ENCODE measurements at regions not wholly inside any gene's neighbourhood (a gene's known extent, or its start where the extent isn't known, plus 50 kb on each side); places are given as distances from the start of the nearest gene placed in this dataset.

DNA sequence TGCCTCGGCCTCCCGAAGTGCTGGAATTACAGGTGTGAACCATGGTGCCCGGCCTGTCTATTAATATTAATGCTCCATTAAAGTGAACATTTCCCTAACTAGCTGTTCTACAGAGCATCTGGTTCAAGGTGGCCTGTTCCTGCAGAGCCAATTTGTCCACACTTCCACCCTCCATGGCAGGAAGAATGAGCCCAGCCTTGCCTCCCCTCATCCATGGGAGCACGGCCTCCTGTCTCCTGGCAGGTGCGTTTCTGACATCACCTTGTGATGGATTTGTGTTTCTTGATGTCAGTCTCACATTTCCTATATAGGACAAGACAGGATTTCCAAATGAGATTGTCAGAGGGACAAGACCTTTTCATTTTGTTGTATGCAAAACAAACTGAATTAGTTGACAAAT lies 105.7 kb upstream of the FRMD1 start:
- no peak for ATAC-seq
- TF ChIP-seq, protein P1, sequence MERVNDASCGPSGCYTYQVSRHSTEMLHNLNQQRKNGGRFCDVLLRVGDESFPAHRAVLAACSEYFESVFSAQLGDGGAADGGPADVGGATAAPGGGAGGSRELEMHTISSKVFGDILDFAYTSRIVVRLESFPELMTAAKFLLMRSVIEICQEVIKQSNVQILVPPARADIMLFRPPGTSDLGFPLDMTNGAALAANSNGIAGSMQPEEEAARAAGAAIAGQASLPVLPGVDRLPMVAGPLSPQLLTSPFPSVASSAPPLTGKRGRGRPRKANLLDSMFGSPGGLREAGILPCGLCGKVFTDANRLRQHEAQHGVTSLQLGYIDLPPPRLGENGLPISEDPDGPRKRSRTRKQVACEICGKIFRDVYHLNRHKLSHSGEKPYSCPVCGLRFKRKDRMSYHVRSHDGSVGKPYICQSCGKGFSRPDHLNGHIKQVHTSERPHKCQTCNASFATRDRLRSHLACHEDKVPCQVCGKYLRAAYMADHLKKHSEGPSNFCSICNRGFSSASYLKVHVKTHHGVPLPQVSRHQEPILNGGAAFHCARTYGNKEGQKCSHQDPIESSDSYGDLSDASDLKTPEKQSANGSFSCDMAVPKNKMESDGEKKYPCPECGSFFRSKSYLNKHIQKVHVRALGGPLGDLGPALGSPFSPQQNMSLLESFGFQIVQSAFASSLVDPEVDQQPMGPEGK (CRISPR knock-in tag; IDR thresholded peaks at IDR 0.05; ENCODE audit: borderline replicate concordance): no peak
- TF ChIP-seq GLIS3 (CRISPR knock-in tag; IDR thresholded peaks at IDR 0.05): no peak
- no peak for TF ChIP-seq PPARA (CRISPR knock-in tag; IDR thresholded peaks at IDR 0.05; ENCODE audit: borderline replicate concordance)
- no peak for TF ChIP-seq SNAI2 (CRISPR knock-in tag; IDR thresholded peaks at IDR 0.05)
- no peak for TF ChIP-seq ZC3H10 (CRISPR knock-in tag; IDR thresholded peaks at IDR 0.05)

- TF ChIP-seq CSDC2 (CRISPR knock-in tag; IDR thresholded peaks at IDR 0.05): no peak
- TF ChIP-seq ARNTL (CRISPR knock-in tag; IDR thresholded peaks at IDR 0.05; ENCODE audit: borderline replicate concordance, low read depth): no peak
- TF ChIP-seq TOX (CRISPR knock-in tag; IDR thresholded peaks at IDR 0.05; ENCODE audit: borderline replicate concordance): no peak
- no peak for ATAC-seq
These were observed 104.6 kb upstream of the FRMD1 start for GRCh38 chr6:168183613-168183970.

- TF ChIP-seq ZC3H10 (CRISPR knock-in tag; IDR thresholded peaks at IDR 0.05) (no peak), ISL1 (CRISPR knock-in tag; IDR thresholded peaks at IDR 0.05) (no peak), BACH2 (CRISPR knock-in tag; IDR thresholded peaks at IDR 0.05; ENCODE audit: borderline replicate concordance) (no peak), ESRRG (CRISPR knock-in tag; IDR thresholded peaks at IDR 0.05) (no peak), TCF4 (CRISPR knock-in tag; IDR thresholded peaks at IDR 0.05; ENCODE audit: borderline replicate concordance) (no peak), GLIS3 (CRISPR knock-in tag; IDR thresholded peaks at IDR 0.05) (no peak), ZNF70 (CRISPR knock-in tag; IDR thresholded peaks at IDR 0.05) (no peak), ZNF8 (CRISPR knock-in tag; IDR thresholded peaks at IDR 0.05) (no peak), OSR1 (CRISPR knock-in tag; IDR thresholded peaks at IDR 0.05) (no peak)
- TF ChIP-seq, protein P1 (CRISPR knock-in tag; IDR thresholded peaks at IDR 0.05; ENCODE audit: borderline replicate concordance): no peak
- TF ChIP-seq, protein P2, sequence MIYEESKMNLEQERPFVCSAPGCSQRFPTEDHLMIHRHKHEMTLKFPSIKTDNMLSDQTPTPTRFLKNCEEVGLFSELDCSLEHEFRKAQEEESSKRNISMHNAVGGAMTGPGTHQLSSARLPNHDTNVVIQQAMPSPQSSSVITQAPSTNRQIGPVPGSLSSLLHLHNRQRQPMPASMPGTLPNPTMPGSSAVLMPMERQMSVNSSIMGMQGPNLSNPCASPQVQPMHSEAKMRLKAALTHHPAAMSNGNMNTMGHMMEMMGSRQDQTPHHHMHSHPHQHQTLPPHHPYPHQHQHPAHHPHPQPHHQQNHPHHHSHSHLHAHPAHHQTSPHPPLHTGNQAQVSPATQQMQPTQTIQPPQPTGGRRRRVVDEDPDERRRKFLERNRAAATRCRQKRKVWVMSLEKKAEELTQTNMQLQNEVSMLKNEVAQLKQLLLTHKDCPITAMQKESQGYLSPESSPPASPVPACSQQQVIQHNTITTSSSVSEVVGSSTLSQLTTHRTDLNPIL (CRISPR knock-in tag; IDR thresholded peaks at IDR 0.05; ENCODE audit: low read depth): no peak
- no peak for ATAC-seq
These were observed 104.0 kb upstream of the FRMD1 start for GRCh38 chr6:168182908-168183612.

DNA sequence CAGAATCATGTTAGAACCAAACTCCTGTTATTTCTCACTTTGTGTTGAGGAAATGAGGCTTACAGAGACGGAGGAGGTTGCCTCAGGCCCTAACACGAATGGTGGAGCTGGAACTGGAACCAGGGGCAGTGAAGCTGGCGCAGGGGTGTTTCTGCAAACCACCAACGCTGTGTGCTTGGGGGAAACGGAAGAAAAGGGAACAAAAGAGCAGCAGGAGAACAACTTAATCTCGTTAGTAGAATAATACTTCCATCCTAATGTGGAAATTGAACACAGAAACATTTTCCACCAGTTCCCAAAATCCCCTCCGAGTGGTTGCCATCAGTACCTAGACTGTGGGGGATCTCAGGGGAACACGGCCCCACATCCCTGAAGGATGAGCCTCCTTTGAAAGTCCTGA lies 103.4 kb upstream of the FRMD1 start:
- TF ChIP-seq, protein P3, sequence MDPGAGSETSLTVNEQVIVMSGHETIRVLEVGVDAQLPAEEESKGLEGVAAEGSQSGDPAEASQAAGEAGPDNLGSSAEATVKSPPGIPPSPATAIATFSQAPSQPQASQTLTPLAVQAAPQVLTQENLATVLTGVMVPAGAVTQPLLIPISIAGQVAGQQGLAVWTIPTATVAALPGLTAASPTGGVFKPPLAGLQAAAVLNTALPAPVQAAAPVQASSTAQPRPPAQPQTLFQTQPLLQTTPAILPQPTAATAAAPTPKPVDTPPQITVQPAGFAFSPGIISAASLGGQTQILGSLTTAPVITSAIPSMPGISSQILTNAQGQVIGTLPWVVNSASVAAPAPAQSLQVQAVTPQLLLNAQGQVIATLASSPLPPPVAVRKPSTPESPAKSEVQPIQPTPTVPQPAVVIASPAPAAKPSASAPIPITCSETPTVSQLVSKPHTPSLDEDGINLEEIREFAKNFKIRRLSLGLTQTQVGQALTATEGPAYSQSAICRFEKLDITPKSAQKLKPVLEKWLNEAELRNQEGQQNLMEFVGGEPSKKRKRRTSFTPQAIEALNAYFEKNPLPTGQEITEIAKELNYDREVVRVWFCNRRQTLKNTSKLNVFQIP (CRISPR knock-in tag; IDR thresholded peaks at IDR 0.05; ENCODE audit: borderline replicate concordance, low read depth): no peak
- TF ChIP-seq BACH2 (CRISPR knock-in tag; IDR thresholded peaks at IDR 0.05; ENCODE audit: borderline replicate concordance) (no peak), OSR1 (CRISPR knock-in tag; IDR thresholded peaks at IDR 0.05) (no peak), ISL1 (CRISPR knock-in tag; IDR thresholded peaks at IDR 0.05) (no peak), SNAI2 (CRISPR knock-in tag; IDR thresholded peaks at IDR 0.05) (no peak), RARB (CRISPR knock-in tag; IDR thresholded peaks at IDR 0.05) (no peak), ZC3H10 (CRISPR knock-in tag; IDR thresholded peaks at IDR 0.05) (no peak), ZNF70 (CRISPR knock-in tag; IDR thresholded peaks at IDR 0.05) (no peak), ESRRG (CRISPR knock-in tag; IDR thresholded peaks at IDR 0.05) (no peak), CSDC2 (CRISPR knock-in tag; IDR thresholded peaks at IDR 0.05) (no peak), ZFP30 (CRISPR knock-in tag; IDR thresholded peaks at IDR 0.05) (no peak), ARNTL (CRISPR knock-in tag; IDR thresholded peaks at IDR 0.05; ENCODE audit: borderline replicate concordance, low read depth) (no peak), ZFP3 (CRISPR knock-in tag; IDR thresholded peaks at IDR 0.05) (no peak), PPARA (CRISPR knock-in tag; IDR thresholded peaks at IDR 0.05; ENCODE audit: borderline replicate concordance) (no peak), CSRNP3 (CRISPR knock-in tag; IDR thresholded peaks at IDR 0.05) (no peak)
- TF ChIP-seq, protein P2 (CRISPR knock-in tag; IDR thresholded peaks at IDR 0.05; ENCODE audit: low read depth): no peak
- ATAC-seq: no peak

Measured in SK-N-SH treated with all-trans-retinoic acid at 6 μM for 48 hours (cell line).